Activated T-cell treated with anti-CD3 and anti-CD28 coated beads, Interleukin-2, amount 50 U/mL, for 72 hours (primary cell): ENCODE measurements at regions not wholly inside any gene's neighbourhood (a gene's known extent, or its start where the extent isn't known, plus 50 kb on each side); places are given as distances from the start of the nearest gene placed in this dataset.

Source experiments
- ATAC-seq, 2 donors: fragments of 150-1000 bp; cut with Tn5 transposase; replicated peaks in 1 of 2; 2 replicates each; pipeline ENCODE4 v1.10.0; 2021; ENCODE audit warnings: moderate library complexity in 2 of 2, mild to moderate bottlenecking in 1 of 2
- DNase-seq, 2 donors: peaks; one replicate each; pipeline ENCODE4 v3.0.0; 2021 to 2022; ENCODE audit warnings: mixed read lengths in 1 of 2
- H3K27ac Mint-ChIP-seq: one replicate; pipeline ENCODE4 v1.8.0; 2022; ENCODE audit warnings: mild to moderate bottlenecking, moderate library complexity, mixed read lengths
- H3K27me3 Mint-ChIP-seq: one replicate; pipeline ENCODE4 v1.8.0; 2022; ENCODE audit warnings: low read depth, mixed read lengths
- H3K36me3 Mint-ChIP-seq, 2 donors: one replicate each; pipeline ENCODE4 v1.8.0; 2022; ENCODE audit warnings: mixed read lengths in 2 of 2, mild to moderate bottlenecking in 1 of 2; ENCODE audit not compliant: insufficient read depth in 2 of 2
- H3K4me1 Mint-ChIP-seq: one replicate; pipeline ENCODE4 v1.8.0; 2022; ENCODE audit warnings: low read depth, mixed read lengths
- H3K4me3 Mint-ChIP-seq, 2 donors: one replicate each; pipeline ENCODE4 v1.8.0; 2022; ENCODE audit warnings: mild to moderate bottlenecking in 2 of 2, mixed read lengths in 2 of 2, moderate library complexity in 2 of 2
- H3K9me3 Mint-ChIP-seq, 2 donors: one replicate each; pipeline ENCODE4 v1.8.0; 2022; ENCODE audit warnings: mixed read lengths in 2 of 2

DNA sequence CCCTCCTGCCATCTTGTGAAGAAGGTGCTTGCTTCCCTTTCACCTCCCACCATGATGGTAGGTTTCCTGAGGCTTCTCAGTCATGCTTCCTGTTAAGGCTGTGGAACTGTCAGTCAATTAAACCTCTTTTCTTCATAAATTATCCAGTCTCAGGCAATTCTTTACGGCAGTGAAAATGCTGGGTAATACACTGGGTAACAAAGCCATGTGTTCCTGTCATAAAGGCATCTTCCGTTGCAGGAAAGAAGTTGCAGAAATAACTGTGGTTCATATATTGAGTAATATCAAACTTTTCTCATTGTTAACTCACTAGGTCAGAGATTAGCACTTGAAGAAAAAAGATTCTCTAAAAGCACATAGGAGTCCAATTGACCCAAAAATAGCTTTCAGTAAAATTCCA is 163.9 kb upstream of the HNMT start:
- DNase-seq, result no peak
- Mint-ChIP-seq H3K27ac (no peak overlapping the region), H3K9me3 (peaks cover 2 to 4% of the 10 kb centered on the region in 2 donors)

DNA sequence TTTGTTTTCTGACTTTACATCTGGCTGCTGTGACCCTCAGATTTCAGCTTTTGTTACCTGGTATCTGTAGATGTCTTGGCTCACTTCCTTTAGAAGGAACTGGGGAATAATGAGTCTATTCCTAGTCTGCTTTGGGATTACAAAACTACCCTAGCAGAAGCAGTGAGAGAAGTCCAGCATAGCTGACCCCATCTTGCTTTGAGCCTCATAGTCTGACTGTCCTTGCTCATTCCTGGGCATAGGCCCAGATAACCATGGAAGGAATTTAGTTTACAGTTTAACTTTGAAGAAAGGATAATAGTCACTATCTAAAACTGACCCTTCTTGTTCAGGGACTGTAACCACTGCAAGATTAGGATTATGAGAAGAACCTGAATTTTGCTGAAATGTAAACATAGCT is 163.0 kb upstream of the HNMT start:
- ATAC-seq (no peak), DNase-seq (no peak)
- H3K27me3 Mint-ChIP-seq, result no peaks in the 10 kb centered on the region
- no peaks in the 10 kb centered on the region for H3K36me3 Mint-ChIP-seq
- no peak overlapping the region for H3K4me3 Mint-ChIP-seq
- H3K27ac Mint-ChIP-seq, result no peak overlapping the region
- H3K9me3 Mint-ChIP-seq, result peaks cover 0 to 7% of the 10 kb centered on the region in 2 donors
- no peaks in the 10 kb centered on the region for H3K4me1 Mint-ChIP-seq

More for the DNA sequence above, 163.9 kb upstream of the HNMT start:
- no peak for ATAC-seq
- Mint-ChIP-seq H3K27me3 (no peaks in the 10 kb centered on the region), H3K4me3 (no peak overlapping the region), H3K36me3 (no peaks in the 10 kb centered on the region), H3K4me1 (no peaks in the 10 kb centered on the region)

DNA sequence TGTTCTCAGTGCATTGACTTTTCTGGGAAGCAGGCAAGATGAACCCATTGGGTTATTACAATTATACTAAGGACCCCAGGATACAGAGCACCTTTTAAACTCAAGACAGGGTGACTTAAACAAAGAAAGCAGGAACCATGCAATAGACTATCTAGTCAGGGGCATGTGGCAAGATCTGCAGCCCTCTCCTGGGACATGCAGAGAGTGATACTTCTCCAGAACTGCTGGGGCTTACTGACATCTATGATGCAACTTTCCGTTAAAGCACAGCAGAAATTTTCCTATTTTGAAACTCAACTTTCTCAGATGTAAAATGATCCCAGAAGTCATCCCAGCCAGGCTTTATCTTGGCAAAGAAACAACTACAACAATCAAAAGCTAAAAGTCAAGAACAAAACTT is 162.2 kb upstream of the HNMT start:
- peaks cover 3 to 5% of the 10 kb centered on the region in 2 donors for H3K9me3 Mint-ChIP-seq
- H3K27ac Mint-ChIP-seq, result no peak overlapping the region
- no peak for ATAC-seq
- H3K36me3 Mint-ChIP-seq, result no peaks in the 10 kb centered on the region
- H3K4me1 Mint-ChIP-seq, result no peaks in the 10 kb centered on the region
- H3K27me3 Mint-ChIP-seq, result no peaks in the 10 kb centered on the region
- no peak overlapping the region for H3K4me3 Mint-ChIP-seq
- DNase-seq, result no peak

- ATAC-seq (no peak), DNase-seq (no peak)
- Mint-ChIP-seq H3K4me3 (no peak overlapping the region), H3K4me1 (no peaks in the 10 kb centered on the region), H3K27ac (no peak overlapping the region), H3K36me3 (no peaks in the 10 kb centered on the region), H3K9me3 (peaks cover 3 to 8% of the 10 kb centered on the region in 2 donors), H3K27me3 (no peaks in the 10 kb centered on the region)
These were observed 158.0 kb upstream of the HNMT start for GRCh38 chr2:137806068-137806805.

DNA sequence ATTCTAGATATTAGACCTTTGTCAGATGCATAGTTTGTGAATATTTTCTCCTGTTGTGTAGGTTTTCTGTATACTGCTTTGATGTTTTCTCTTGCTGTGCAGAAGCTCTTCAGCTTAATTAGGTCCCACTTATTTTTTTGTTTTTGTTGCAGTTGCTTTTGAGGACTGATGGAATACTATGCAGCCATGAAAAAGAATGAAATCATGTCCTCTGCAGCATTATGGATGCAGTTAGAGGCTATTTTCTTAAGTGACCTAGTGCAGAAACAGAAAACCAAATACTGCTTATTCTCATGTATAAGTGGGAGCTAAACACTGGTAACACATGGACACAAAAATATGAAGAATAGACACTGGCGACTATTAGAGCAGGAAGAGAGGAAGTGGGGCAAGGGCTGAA is 155.0 kb upstream of the HNMT start:
- ATAC-seq, result no peak
- H3K36me3 Mint-ChIP-seq, result no peaks in the 10 kb centered on the region
- peaks cover 3 to 6% of the 10 kb centered on the region in 2 donors for H3K9me3 Mint-ChIP-seq
- H3K4me3 Mint-ChIP-seq, result no peak overlapping the region
- no peaks in the 10 kb centered on the region for H3K27me3 Mint-ChIP-seq
- no peak overlapping the region for H3K27ac Mint-ChIP-seq
- DNase-seq, result no peak
- no peaks in the 10 kb centered on the region for H3K4me1 Mint-ChIP-seq

- Mint-ChIP-seq H3K4me3 (no peak overlapping the region), H3K4me1 (no peaks in the 10 kb centered on the region), H3K9me3 (peaks cover 3 to 6% of the 10 kb centered on the region in 2 donors), H3K27ac (no peak overlapping the region), H3K36me3 (no peaks in the 10 kb centered on the region), H3K27me3 (no peaks in the 10 kb centered on the region)
- DNase-seq, result no peak
- ATAC-seq, result no peak
These were observed 154.4 kb upstream of the HNMT start for GRCh38 chr2:137809837-137810236.

GRCh38 chr2:137812517-137812916 is 151.8 kb upstream of the HNMT start:
- Mint-ChIP-seq H3K27ac (no peak overlapping the region), H3K9me3 (peaks cover 0 to 3% of the 10 kb centered on the region in 2 donors), H3K4me1 (no peaks in the 10 kb centered on the region), H3K27me3 (no peaks in the 10 kb centered on the region), H3K36me3 (no peaks in the 10 kb centered on the region), H3K4me3 (no peak overlapping the region)
- DNase-seq, result no peak
- ATAC-seq, result no peak

DNA sequence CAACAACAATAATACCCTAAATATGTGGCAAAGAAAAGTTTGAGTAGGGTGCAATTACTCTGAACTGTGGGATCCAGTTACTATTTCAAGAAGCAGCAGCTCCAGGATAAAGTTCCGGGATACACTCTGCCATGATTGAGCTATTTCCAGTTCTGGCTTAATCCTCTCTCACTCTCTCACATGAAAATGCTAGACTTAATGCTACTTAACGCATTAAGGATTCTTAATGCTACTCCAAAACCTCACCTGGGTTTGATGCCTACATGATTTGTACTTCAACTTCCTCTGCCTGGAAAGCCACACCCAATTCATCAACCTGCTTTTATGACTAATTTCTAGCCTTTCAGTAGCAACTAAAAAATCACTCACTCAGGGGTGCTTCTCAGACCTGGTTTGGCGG is 151.1 kb upstream of the HNMT start:
- Mint-ChIP-seq H3K9me3 (peaks cover 0 to 3% of the 10 kb centered on the region in 2 donors), H3K36me3 (no peaks in the 10 kb centered on the region), H3K4me3 (no peak overlapping the region), H3K27ac (no peak overlapping the region), H3K27me3 (no peaks in the 10 kb centered on the region), H3K4me1 (no peaks in the 10 kb centered on the region)
- ATAC-seq, result no peak
- no peak for DNase-seq

DNA sequence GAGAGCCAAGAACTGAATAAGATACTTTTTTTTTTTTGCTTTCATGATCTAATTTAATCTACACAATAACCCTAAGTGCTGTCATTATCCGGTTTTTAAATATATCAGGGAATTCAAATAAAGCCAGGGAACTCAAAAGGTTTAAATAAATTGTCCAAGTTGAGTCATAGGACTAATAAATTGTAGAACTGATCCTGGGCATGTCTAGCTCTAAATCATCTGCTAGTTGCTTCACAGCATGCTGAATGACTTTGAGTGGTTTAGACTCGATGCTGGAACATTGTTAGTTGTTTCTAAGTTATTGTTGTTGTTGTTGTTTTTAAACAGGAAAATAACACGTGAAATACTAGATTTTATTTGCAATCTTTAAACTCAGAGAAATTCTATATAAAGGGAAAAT is 147.2 kb upstream of the HNMT start:
- ATAC-seq (no peak), DNase-seq (no peak)
- Mint-ChIP-seq H3K4me3 (no peak overlapping the region), H3K4me1 (no peaks in the 10 kb centered on the region), H3K36me3 (no peaks in the 10 kb centered on the region), H3K9me3 (no peaks in the 10 kb centered on the region), H3K27me3 (no peaks in the 10 kb centered on the region), H3K27ac (no peak overlapping the region)

GRCh38 chr2:137823196-137823595 is 141.1 kb upstream of the HNMT start:
- no peak for DNase-seq
- Mint-ChIP-seq H3K4me3 (no peak overlapping the region), H3K4me1 (no peaks in the 10 kb centered on the region), H3K9me3 (no peaks in the 10 kb centered on the region), H3K36me3 (no peaks in the 10 kb centered on the region), H3K27me3 (peaks cover 6% of the 10 kb centered on the region), H3K27ac (no peak overlapping the region)
- no peak for ATAC-seq

- Mint-ChIP-seq H3K36me3 (no peaks in the 10 kb centered on the region), H3K27ac (no peak overlapping the region), H3K4me1 (no peaks in the 10 kb centered on the region), H3K9me3 (no peaks in the 10 kb centered on the region), H3K4me3 (no peak overlapping the region), H3K27me3 (peaks cover 6% of the 10 kb centered on the region)
- ATAC-seq (no peak), DNase-seq (no peak)
These were observed 139.8 kb upstream of the HNMT start for GRCh38 chr2:137824501-137824900.

DNA sequence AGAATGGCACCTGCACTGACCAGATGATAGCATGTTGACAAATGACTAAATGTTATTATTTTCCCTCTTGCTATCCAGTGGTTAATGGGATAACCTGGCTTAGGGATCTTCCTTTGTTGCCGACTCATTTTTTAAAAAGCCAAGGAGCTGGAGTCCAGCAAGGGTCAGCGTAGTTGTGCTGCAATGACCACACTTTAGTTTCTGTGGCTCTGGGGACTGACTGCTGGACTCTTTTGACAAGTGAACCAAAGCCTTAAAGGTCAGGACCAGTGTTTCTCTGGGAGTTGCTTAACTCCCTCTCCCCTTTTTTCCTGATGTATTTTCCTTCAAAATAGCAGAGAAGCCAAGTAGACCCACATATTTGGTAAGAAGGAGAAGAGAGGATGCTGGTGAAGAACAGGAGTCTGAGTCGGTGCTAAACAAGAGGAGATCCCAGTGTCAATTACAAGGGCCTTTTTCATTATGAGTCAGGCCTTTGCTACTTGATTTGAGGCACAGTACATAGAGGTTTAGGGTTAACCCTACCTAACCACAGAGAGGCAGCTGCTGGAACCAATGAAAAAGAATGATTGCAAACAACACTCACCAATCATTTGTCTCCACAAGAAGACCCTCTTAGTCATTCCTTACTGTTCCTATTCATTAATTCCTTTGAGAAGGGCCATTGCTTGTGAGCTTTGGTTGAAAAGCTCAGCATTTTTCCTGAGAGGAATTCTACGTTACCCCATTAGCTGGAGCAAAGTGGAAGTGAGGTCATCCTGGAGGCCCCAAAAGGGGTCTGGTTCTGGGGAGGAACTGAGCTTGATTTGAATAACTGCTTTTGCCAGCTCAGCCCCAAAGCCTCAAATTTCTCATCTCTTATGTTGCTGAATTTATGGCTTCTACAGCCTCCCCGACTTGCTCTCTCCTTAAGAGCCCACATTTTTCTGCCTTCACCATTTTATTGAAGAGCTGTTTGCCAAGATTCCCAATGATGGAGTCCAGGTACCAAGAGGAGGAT is 137.6 kb upstream of the HNMT start:
- Mint-ChIP-seq H3K9me3 (no peaks in the 10 kb centered on the region), H3K27ac (no peak overlapping the region), H3K27me3 (peaks cover 6% of the 10 kb centered on the region), H3K4me3 (no peak overlapping the region), H3K4me1 (no peaks in the 10 kb centered on the region), H3K36me3 (no peaks in the 10 kb centered on the region)
- peak; percentile 4 to 5 for DNase-seq
- peak; percentile 85 to 88 for ATAC-seq

DNA sequence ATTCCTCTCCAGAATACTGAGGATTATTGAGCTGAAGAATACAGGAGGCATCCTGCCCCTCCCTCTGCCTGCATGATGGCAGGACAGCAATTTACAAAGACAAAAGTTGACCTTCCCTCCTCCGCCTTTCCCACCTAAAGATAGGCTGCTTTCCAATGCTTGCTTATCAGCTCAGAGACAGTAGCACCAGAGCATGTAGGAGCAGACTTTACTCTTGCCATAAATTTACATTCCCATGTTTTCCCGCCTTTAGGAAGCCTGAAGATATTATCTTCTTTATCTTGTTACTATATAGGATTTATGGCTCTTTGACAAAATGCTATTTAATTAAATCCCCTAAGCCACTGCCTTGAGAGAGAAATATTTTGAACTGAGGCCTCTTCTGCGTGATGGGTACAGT is 135.6 kb upstream of the HNMT start:
- H3K9me3 Mint-ChIP-seq, result no peaks in the 10 kb centered on the region
- no peak overlapping the region for H3K4me3 Mint-ChIP-seq
- no peak for DNase-seq
- H3K27me3 Mint-ChIP-seq, result peaks cover 8% of the 10 kb centered on the region
- no peaks in the 10 kb centered on the region for H3K36me3 Mint-ChIP-seq
- no peak for ATAC-seq
- H3K4me1 Mint-ChIP-seq, result no peaks in the 10 kb centered on the region
- no peak overlapping the region for H3K27ac Mint-ChIP-seq
